ENCODE measurements at regions not wholly inside any gene's neighbourhood (a gene's known extent, or its start where the extent isn't known, plus 50 kb on each side); places are given as distances from the start of the nearest gene placed in this dataset.
"Not testable (repeated sequence)": the region's sequence is repeated elsewhere in the genome, so short reads cannot be mapped to it uniquely, and the experiment has no call there.

DNA sequence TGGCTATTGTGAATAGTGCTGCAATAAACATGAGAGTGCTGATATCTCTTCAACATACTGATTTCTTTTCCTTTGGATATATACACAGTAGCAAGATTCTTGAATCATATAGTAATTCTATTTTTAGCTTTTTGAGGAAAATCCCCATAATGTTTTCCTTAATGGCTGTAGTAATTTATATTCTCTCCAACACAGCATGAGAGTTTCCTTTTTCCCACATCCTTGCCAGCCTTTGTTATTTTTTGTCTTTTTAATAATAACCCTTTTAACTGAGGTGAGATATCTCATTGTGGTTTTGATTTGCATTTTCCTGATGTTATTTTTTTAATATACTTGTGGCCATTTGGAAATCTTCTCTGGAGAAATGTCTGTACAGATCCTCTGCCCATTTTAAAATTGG lies 132.6 kb downstream of the PRL start:
- DNase-seq: no peak

DNA sequence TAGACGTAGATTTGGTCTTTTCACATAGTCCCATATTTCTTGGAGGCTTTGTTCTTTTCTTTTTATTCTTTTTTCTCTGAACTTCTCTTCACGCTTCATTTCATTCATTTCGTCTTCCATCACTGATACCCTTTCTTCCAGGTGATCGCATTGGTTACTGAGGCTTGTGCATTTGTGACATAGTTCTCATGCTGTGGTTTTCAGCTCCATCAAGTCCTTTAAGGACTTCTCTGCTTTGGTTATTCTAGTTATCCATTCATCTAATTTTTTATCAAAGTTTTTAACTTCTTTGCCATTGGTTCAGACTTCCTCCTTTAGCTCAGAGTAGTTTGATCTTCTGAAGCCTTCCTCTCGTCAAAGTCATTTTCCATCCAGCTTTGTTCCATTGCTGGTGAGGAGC lies 125.8 kb downstream of the PRL start:
- not testable (repeated sequence) for DNase-seq

- DNase-seq: not testable (repeated sequence)
Observed at GRCh38 chr6:22171885-22172284, 125.0 kb downstream of the PRL start.

DNA sequence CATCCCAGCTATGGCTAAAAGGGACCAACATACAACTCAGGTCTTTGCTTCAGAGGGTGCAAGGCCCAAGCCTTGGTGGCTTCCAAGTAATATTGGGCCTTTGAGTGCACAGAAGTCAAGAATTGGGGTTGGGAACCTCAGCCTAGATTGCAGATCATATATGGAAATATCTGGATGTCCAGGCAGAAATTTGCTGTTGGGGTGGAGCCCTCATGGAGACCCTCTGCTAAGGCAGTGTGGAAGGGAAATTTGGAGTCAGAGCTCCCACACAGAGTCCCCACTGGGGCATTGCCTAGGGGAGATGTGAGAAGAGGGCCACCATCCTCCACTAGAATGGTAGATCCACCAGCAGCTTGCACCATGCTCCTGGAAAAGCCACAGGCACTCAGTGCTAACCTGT lies 123.5 kb downstream of the PRL start:
- DNase-seq: no peak

- DNase-seq: not testable (repeated sequence)
Observed at GRCh38 chr6:22180250-22180649, 116.6 kb downstream of the PRL start.

DNA sequence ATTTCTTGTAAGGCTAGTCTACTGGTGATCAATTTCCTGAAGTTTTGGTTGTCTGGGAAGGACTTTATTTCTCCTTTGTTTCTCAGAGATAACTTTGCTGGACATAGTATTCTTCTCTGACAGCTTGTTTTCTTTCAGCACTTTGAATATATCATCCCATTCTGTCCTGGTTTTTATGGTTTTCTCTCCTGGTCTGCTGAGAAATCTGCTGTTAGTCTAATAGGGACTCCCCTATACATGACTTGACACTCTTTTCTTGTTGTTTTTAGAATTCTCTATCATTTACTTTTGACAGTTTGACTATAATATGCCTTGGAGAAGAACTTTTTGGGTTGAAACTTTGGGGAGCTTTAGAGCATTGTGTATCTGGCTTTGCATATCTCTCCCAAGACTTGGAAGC lies 112.5 kb downstream of the PRL start:
- no peak for DNase-seq

DNA sequence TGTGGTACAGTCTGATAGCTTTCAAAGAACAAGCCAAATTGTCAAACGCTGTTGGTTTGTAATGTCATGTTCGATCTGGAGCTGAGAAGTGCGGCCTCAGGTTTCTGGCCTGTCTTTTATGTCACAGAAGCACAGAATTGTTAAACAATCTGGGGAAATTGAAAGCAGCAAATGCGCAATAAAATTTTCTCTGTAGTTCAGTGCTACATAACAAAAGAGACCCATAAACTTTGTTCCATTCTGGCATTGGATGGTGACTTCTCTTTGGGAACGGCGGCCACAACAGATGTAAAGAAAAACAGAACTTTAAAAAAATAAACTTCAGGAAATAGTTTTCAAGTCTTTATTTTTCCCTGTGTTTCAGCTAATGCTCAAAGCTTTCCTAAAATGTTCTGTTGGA lies 106.9 kb downstream of the PRL start:
- no peak for DNase-seq

- DNase-seq: no peak
Observed at GRCh38 chr6:22194188-22194921, 102.5 kb downstream of the PRL start.

GRCh38 chr6:22199771-22200170 lies 97.1 kb downstream of the PRL start:
- DNase-seq: no peak

- no peak for DNase-seq
Observed at GRCh38 chr6:22204153-22204552, 92.7 kb downstream of the PRL start.

GRCh38 chr6:22205266-22205665 lies 91.6 kb downstream of the PRL start:
- DNase-seq: no peak

DNA sequence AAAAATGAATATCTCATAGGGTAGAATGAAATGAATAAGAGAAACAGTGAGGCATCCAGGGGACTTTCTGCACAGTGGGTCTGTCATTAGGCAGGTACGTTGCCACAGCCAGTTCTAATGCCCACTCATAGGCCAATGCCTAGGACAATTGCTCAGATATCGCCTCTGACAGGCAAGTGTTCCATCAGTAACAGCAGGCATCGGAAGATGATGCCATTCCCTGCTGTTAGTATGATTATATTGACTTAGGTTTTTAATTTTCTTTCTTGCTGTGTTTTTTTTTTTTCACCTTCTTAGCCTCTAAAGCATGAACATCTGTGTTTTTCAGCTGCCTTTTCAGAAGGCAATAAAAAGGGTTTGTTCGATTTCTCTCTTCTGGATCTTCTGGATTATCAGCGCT lies 90.7 kb downstream of the PRL start:
- DNase-seq: no peak

DNA sequence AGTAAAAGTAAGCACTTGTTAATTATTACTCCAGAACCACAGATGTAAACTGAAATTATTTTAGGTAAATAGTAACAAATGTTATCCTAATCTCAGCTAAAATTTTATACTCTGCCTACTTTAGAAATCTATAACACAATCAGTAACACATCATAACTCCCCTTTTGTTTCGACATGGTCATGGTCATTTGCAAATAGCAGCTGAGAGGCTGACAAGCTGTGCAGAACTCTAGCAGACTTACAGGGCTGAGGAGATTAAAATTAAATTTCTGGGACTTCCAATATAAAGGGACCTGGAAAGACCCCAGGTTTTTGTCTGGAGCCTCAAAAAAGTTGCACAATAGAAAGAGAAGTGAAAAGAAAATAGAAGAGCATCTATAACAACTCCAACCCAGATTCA lies 88.8 kb downstream of the PRL start:
- no peak for DNase-seq

GRCh38 chr6:22214314-22214713 lies 82.5 kb downstream of the PRL start:
- peak in 1 of 2 donors; percentile 1 for DNase-seq

- DNase-seq: not testable (repeated sequence)
Observed at GRCh38 chr6:22215474-22215873, 81.4 kb downstream of the PRL start.

GRCh38 chr6:22218410-22218809 lies 78.4 kb downstream of the PRL start:
- no peak for DNase-seq

GRCh38 chr6:22219925-22220324 lies 76.9 kb downstream of the PRL start:
- DNase-seq: no peak

DNA sequence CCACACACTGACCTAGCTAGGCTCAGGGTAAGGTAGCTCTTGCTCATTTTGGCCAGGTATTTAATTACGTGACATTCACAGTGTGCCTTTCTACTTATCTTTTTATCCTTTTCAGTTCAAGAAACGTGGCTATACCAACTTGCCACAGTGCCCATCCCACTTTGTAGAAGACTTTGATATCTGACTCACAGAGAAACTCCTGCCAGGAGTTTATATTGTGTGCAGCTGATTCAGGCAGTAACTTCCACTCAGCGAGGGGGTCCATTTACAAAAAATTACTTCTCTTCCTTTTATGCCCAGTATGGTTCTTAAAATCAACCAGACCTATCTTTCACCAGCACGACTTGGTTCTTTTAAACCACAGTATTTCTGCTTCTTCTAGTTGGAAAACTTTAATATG lies 75.6 kb downstream of the PRL start:
- DNase-seq: no peak

GRCh38 chr6:22221630-22222029 lies 75.2 kb downstream of the PRL start:
- no peak for DNase-seq

- no peak for DNase-seq
Observed at GRCh38 chr6:22222469-22222868, 74.4 kb downstream of the PRL start.

- no peak for DNase-seq
Observed at GRCh38 chr6:22227824-22228610, 68.8 kb downstream of the PRL start.

DNA sequence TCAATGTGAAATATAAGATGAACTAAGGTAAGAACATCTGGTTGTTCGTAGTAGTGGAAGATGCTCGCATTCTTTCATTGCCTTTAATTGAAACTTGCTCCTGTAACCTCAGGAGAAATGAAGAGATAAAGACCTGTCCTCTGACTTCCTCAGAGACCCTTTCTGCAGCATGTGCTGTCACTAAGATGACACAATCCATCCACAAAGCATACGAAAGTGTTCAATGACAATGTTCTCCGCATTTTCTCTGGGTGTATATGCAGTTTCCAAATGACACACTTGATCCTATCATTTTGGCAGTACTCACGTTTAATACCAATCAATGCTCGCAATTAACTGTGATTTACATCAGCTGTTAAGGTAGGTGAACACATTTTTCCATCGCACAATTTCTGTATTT lies 65.8 kb downstream of the PRL start:
- no peak for DNase-seq

DNA sequence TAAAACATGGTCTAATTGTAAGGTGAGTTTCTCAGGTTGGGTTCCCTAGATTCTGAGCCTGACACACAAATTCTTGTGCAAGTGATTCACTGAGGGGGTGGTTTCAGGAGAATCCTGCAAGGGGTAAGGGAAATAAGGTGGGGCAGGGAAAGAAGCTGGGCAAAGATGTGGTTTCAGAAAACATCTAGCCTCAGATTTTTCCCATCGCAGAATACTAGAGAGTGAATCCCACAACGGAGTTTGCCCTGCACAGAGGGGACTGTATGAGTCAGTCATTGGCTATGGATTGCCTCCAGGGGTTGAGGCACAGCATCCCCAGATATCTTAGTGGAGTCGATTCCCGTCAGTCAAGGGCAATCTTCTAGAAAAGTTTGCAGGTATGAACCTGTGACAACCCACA lies 65.2 kb downstream of the PRL start:
- DNase-seq: no peak

DNA sequence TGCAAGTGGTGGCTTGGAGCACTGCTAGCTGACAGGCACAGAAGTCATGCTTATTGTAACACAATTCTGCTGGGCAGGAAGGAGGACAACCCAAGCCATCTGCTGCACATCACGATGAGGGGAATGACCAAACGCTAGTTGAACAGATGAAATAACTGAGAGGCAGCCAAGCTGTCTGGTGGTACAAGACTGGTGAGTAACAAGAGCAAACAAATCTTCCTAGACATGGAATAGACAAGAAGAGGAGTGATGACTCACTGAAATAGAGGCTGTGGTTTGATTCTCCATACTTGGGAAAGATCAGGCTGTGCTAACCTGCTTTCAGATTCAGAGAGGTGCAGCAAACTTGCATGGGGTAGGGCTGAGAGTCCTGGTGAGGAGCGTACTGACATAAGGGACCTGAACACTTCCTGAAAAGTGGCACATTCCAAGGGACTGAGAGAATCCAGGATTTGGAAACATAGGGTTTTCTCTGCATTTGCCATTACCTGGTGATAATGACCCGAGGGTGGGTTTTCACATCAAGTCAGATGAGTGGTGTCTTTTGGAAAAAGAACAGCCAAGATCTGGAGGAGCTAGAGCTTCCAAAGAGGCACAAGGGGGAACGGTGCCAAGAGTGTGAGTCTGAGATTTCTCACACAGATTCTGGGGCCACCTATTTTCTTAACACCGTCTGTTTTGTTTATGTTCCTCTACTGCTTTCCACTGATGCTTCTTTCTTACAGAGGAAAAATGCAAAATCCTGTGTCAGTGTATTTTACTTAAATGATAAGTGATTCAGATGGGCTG lies 60.0 kb downstream of the PRL start:
- no peak for DNase-seq
